GM13977 (cell line): ENCODE measurements at regions not wholly inside any gene's neighbourhood (a gene's known extent, or its start where the extent isn't known, plus 50 kb on each side); places are given as distances from the start of the nearest gene placed in this dataset.
"Not testable (repeated sequence)": the region's sequence is repeated elsewhere in the genome, so short reads cannot be mapped to it uniquely, and the experiment has no call there.

Source experiments
- DNase-seq: peaks from one replicate; pipeline ENCODE4 v3.0.0; 2012; ENCODE audit warnings: low spot score
- CTCF ChIP-seq: IDR thresholded peaks from 2 replicates; pipeline ENCODE4 v1.5.1; 2012; ENCODE audit warnings: mild to moderate bottlenecking, control low read depth; ENCODE audit not compliant: insufficient read depth; ENCODE audit errors: extremely low read depth, missing control alignments
- in situ Hi-C: fragments of 300-500 bp; cut with MboI; formaldehyde crosslinking; loops from one replicate; pipeline ENCODE4 v1.12.0; 2022; ENCODE audit warnings: low sequenced_read_pairs, low pct_unique_long_range_greater_than_20kb, mixed read lengths, inconsistent platforms; ENCODE audit not compliant: unreplicated experiment

GRCh38 chr11:90635151-90635550 lies 412.3 kb upstream of the CHORDC1 start:
- no peak for DNase-seq
- in situ Hi-C loops, result no loop called here
- no peak for TF ChIP-seq CTCF

DNA sequence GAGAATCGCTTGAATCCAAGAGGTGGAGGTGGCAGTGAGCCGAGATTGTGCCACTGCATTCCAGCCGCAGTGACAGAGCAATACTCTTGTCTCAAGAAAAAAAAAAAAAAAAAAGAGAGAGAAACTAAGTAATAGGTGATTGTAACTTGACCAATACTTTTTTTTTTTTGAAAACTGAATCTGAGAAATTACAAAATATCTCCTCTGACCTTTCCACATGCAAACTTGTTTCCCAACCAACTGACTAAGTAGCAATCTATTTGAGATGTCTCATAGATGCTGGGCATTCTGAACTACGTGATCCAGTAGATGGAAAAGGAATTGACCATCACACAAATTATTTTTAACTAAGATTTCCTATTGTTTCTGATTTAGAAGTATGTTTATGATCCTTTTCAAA lies 407.3 kb upstream of the CHORDC1 start:
- in situ Hi-C loops, result no loop called here
- TF ChIP-seq CTCF, result no peak
- no peak for DNase-seq

DNA sequence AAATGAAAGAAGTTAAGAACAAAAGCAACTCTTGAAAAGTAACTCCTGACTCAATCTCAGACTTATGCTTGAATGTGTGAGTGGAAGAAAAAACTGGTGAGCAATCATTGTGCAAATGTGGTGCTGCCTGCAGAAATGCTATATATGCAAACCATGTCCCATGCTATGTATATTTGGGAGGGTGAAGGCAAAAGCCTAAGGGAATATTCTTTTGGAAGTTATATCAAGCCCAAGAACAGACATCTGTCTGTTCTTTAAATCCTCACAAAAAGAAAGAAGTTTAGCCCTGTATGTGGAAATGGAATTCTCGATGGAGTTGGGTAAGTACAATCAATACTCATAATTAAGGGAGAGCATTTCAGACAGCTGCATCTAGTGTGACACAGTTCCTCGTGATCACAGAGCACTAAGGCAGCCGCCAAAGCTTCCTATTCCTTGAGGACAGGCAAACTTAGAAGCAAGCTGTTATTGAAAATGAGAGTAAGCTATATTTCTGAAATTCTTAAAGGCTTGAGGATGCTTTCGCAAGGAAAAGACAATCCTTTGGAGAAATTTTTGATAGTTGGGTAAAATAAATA lies 406.5 kb upstream of the CHORDC1 start:
- TF ChIP-seq CTCF, result no peak
- DNase-seq, result no peak
- in situ Hi-C loops, result no loop called here

DNA sequence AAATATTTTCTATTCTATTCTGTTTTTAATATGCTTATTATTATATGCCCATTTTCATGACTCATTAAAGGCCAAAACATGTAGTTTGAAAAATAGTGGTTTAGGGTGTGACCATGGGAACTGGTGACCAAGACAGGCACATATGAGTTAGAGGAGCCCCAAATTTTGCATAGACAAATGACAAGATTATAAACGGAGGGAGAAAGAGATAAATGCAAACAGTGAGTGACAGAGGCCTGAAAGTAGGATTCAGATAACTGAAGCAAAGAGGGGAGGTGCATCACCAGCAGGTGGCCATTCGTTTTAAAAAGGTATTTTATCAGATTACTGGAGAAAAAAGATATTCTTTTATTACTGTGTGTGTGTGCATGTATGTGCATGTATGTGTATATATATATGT lies 391.5 kb upstream of the CHORDC1 start:
- in situ Hi-C loops, result no loop called here
- no peak for TF ChIP-seq CTCF
- no peak for DNase-seq

DNA sequence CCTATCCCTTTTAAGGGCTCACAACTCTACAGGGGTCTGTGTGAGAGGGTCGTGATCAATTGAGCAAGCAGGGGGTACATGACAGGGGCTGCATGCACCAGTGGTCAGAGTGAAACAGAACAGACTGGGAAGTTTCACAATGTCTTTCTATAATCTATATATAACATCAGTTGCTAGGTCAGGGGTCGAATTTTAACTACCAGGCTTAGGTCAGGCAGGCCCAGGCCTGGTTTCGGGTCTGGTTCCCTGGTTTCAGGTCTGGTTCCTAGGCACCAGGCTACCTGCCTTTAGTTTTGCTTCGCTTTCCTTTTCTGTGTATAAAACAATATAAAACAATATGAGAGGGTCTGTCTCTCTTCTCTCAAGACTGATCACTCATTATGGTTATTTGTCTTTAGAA lies 390.2 kb upstream of the CHORDC1 start:
- DNase-seq, in situ Hi-C loops: not testable (repeated sequence)

DNA sequence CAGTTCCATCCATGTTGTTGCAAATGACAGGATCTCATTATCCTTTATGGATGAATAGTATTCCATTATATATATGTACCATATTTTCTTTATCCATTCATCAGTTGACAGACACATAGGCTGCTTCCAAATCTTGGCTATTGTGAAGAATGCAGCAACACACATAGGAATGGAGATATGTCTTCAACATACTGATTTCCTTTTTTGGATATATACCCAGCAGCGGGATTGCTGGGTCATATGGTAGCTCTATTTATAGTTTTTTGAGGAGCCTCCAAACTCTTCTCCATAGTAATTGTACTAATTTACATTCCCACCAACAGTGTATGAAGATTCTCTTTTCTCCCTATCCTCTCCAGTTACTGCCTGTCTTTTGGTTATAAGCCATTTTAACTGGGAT lies 383.9 kb upstream of the CHORDC1 start:
- in situ Hi-C loops, result no loop called here
- no peak for DNase-seq
- no peak for TF ChIP-seq CTCF

- in situ Hi-C loops, result no loop called here
- DNase-seq, result no peak
- TF ChIP-seq CTCF, result no peak
Measured at GRCh38 chr11:90601261-90601660, 378.4 kb upstream of the CHORDC1 start.
